HEK293 (cell line): ENCODE measurements at regions not wholly inside any gene's neighbourhood (a gene's known extent, or its start where the extent isn't known, plus 50 kb on each side); places are given as distances from the start of the nearest gene placed in this dataset.
A peak's percentile ranks its signal among the peaks of the same experiment; 100 is the strongest.

Experiments
- CTCF ChIA-PET: fragments of 350-600 bp; formaldehyde crosslinking; extraction: SDS; loops from one replicate; lab custom pipeline; 2021; ENCODE audit warnings: antibody characterized with exemption; lab: Yijun Ruan, JAX
- POLR2A ChIA-PET: fragments of 300-600 bp; formaldehyde crosslinking; extraction: SDS; loops from one replicate; lab custom pipeline; 2020; ENCODE audit warnings: antibody characterized with exemption, inconsistent platforms; lab: Yijun Ruan, JAX
- H3K27ac ChIP-seq: fragments of 200-500 bp; sonication (Bioruptor generic); 2 replicates; pipeline ENCODE4 v1.5.1; 2014; ENCODE audit warnings: low read depth, low read length, control low read depth, inconsistent platforms; ENCODE audit errors: extremely low read depth
- H3K36me3 ChIP-seq, 2 experiments: fragments of 200-500 bp in 1 of 2; sonication (Bioruptor generic) in 1 of 2; 1 replicate in 1 of 2; 2 replicates in 1 of 2; pipeline ENCODE4 v1.5.1; 2014 to 2017; ENCODE audit warnings: inconsistent platforms in 2 of 2, low read length in 2 of 2; ENCODE audit not compliant: control insufficient read depth in 2 of 2, insufficient read depth in 1 of 2
- H3K4me1 ChIP-seq: fragments of 200-500 bp; sonication (Bioruptor generic); 2 replicates; pipeline ENCODE4 v1.5.1; 2014; ENCODE audit warnings: mild to moderate bottlenecking, low read length, inconsistent platforms; ENCODE audit not compliant: control insufficient read depth, insufficient read depth
- H3K4me3 ChIP-seq: 2 replicates; pipeline ENCODE4 v1.5.1; 2011; ENCODE audit warnings: low read depth, mild to moderate bottlenecking, control low read depth, low read length, moderate library complexity
- H3K9me3 ChIP-seq: fragments of 200-500 bp; sonication (Bioruptor generic); 2 replicates; pipeline ENCODE4 v1.5.1; 2014; ENCODE audit warnings: low read depth, low read length, inconsistent platforms; ENCODE audit not compliant: control insufficient read depth, insufficient read depth
- AEBP2 ChIP-seq: fragments of 450-650 bp; formaldehyde crosslinking; IDR thresholded peaks from 2 replicates; pipeline ENCODE4 v1.5.1; 2016; ENCODE audit warnings: missing biosample characterization, missing genetic modification characterization, borderline replicate concordance
- BCL11A ChIP-seq: fragments of 450-650 bp; formaldehyde crosslinking; IDR thresholded peaks from 2 replicates; pipeline ENCODE4 v1.5.1; 2016; ENCODE audit warnings: low read depth, missing biosample characterization, missing genetic modification characterization
- CTCF ChIP-seq: fragments of 450-650 bp; formaldehyde crosslinking; IDR thresholded peaks from 2 replicates; pipeline ENCODE4 v1.5.1; 2016; ENCODE audit warnings: missing biosample characterization, missing genetic modification characterization
- OSR2 ChIP-seq: fragments of 450-650 bp; formaldehyde crosslinking; IDR thresholded peaks from 2 replicates; pipeline ENCODE4 v1.5.1; 2016; ENCODE audit warnings: missing biosample characterization, missing genetic modification characterization
- PBX3 ChIP-seq: sonication (generic); formaldehyde crosslinking; IDR thresholded peaks from 2 replicates; pipeline ENCODE4 v1.8.1; 2022; ENCODE audit warnings: mild to moderate bottlenecking, moderate library complexity, missing genetic modification reagents
- SALL2 ChIP-seq: fragments of 450-650 bp; formaldehyde crosslinking; IDR thresholded peaks from 2 replicates; pipeline ENCODE4 v1.5.0; 2017; ENCODE audit warnings: missing biosample characterization, mild to moderate bottlenecking, missing genetic modification characterization, borderline replicate concordance
- SCRT1 ChIP-seq: fragments of 450-650 bp; formaldehyde crosslinking; IDR thresholded peaks from 2 replicates; pipeline ENCODE4 v1.5.1; 2016; ENCODE audit warnings: missing biosample characterization, missing genetic modification characterization, borderline replicate concordance
- TRIM28 ChIP-seq: IDR thresholded peaks from 2 replicates; pipeline ENCODE4 v1.6.1; 2011; ENCODE audit warnings: low read length, control low read depth, borderline replicate concordance
- WT1 ChIP-seq: fragments of 450-650 bp; formaldehyde crosslinking; IDR thresholded peaks from 2 replicates; pipeline ENCODE4 v1.5.1; 2016; ENCODE audit warnings: missing biosample characterization, missing genetic modification characterization
- ZBTB17 ChIP-seq: fragments of 450-650 bp; formaldehyde crosslinking; IDR thresholded peaks from 2 replicates; pipeline ENCODE4 v1.5.1; 2016; ENCODE audit warnings: missing biosample characterization, missing genetic modification characterization
- ZBTB44 ChIP-seq: fragments of 450-650 bp; IDR thresholded peaks from 2 replicates; pipeline ENCODE4 v1.5.1; 2018; ENCODE audit warnings: missing biosample characterization, mild to moderate bottlenecking, missing genetic modification characterization
- ZNF121 ChIP-seq: fragments of 450-650 bp; formaldehyde crosslinking; IDR thresholded peaks from 2 replicates; pipeline ENCODE4 v1.5.1; 2016; ENCODE audit warnings: missing biosample characterization, missing genetic modification characterization
- ZNF335 ChIP-seq: fragments of 450-650 bp; formaldehyde crosslinking; conservative IDR thresholded peaks from 2 replicates; pipeline ENCODE4 v1.5.1; 2016; ENCODE audit warnings: missing biosample characterization, missing genetic modification characterization
- ZNF366 ChIP-seq: fragments of 450-650 bp; formaldehyde crosslinking; conservative IDR thresholded peaks from 2 replicates; pipeline ENCODE4 v1.5.1; 2016; ENCODE audit warnings: missing biosample characterization, missing genetic modification characterization
- ZNF391 ChIP-seq: fragments of 450-650 bp; formaldehyde crosslinking; IDR thresholded peaks from 2 replicates; pipeline ENCODE4 v1.5.1; 2016; ENCODE audit warnings: low read depth, missing biosample characterization, missing genetic modification characterization, borderline replicate concordance
- ZNF398 ChIP-seq: fragments of 450-650 bp; formaldehyde crosslinking; IDR thresholded peaks from 2 replicates; pipeline ENCODE4 v1.5.1; 2017; ENCODE audit warnings: missing biosample characterization, missing genetic modification characterization
- ZNF426 ChIP-seq: fragments of 450-650 bp; formaldehyde crosslinking; IDR thresholded peaks from 2 replicates; pipeline ENCODE4 v1.5.1; 2017; ENCODE audit warnings: missing biosample characterization, missing genetic modification characterization, mild to moderate bottlenecking, inconsistent platforms, moderate library complexity
- ZNF560 ChIP-seq: fragments of 450-650 bp; formaldehyde crosslinking; IDR thresholded peaks from 2 replicates; pipeline ENCODE4 v1.5.1; 2017; ENCODE audit warnings: missing biosample characterization, missing genetic modification characterization, borderline replicate concordance
- ZNF600 ChIP-seq: fragments of 450-650 bp; formaldehyde crosslinking; IDR thresholded peaks from 2 replicates; pipeline ENCODE4 v1.5.1; 2016; ENCODE audit warnings: missing biosample characterization, missing genetic modification characterization
- ZNF843 ChIP-seq: fragments of 450-650 bp; formaldehyde crosslinking; IDR thresholded peaks from 2 replicates; pipeline ENCODE4 v1.5.1; 2016; ENCODE audit warnings: missing biosample characterization, missing genetic modification characterization
- ZXDB ChIP-seq: fragments of 450-650 bp; formaldehyde crosslinking; IDR thresholded peaks from 2 replicates; pipeline ENCODE4 v1.5.1; 2016; ENCODE audit warnings: missing biosample characterization, missing genetic modification characterization

GRCh38 chr18:22608847-22609246 is 191.1 kb upstream of the CTAGE1 start:
- Histone ChIP-seq H3K4me3 (no peak overlapping the region), H3K4me1 (peaks cover 4% of the 10 kb centered on the region; the same call in 1 of the 2 replicates), H3K9me3 (no peaks in the 10 kb centered on the region), H3K36me3 (no peaks in the 10 kb centered on the region), H3K27ac (no peak overlapping the region)
- ChIA-PET POLR2A (no interaction called here), CTCF (no interaction called here)
- no peak for TF ChIP-seq ZNF121
- TF ChIP-seq PBX3 (CRISPR knock-in tag): no peak
- no peak for TF ChIP-seq ZNF426 (tag by site-specific recombination)
- TF ChIP-seq BCL11A (tag by site-specific recombination): no peak
- TF ChIP-seq AEBP2 (tag by site-specific recombination): no peak
- TF ChIP-seq ZNF391 (tag by site-specific recombination): no peak
- no peak for TF ChIP-seq ZNF843
- TF ChIP-seq ZNF560 (tag by site-specific recombination): no peak
- TF ChIP-seq ZNF398 (tag by site-specific recombination): no peak

- H3K9me3 ChIP-seq: no peaks in the 10 kb centered on the region
- peaks cover under 1% of the 10 kb centered on the region; the same call in 1 of the 2 replicates for H3K4me1 ChIP-seq
- no peaks in the 10 kb centered on the region for H3K36me3 ChIP-seq
- no peak overlapping the region for H3K4me3 ChIP-seq
- CTCF ChIA-PET: no interaction called here
- TF ChIP-seq ZXDB: 0 out of 2 replicates have a peak, but pooled peaks have one; percentile 33
- TF ChIP-seq SALL2 (tag by site-specific recombination): no peak
- TF ChIP-seq ZNF366: 0 out of 2 replicates have a peak, but pooled peaks have one; percentile 24
- no peak for TF ChIP-seq SCRT1 (tag by site-specific recombination)
- TF ChIP-seq WT1 (tag by site-specific recombination): peak; percentile 37; the same call in 1 of the 2 replicates
- no peak for TF ChIP-seq ZNF426 (tag by site-specific recombination)
- peak; percentile 50; the same call in 1 of the 2 replicates for TF ChIP-seq ZNF600 (tag by site-specific recombination)
- TF ChIP-seq ZBTB17 (tag by site-specific recombination): peak; percentile 46; the same call in 1 of the 2 replicates
- TF ChIP-seq TRIM28: peak; percentile 60; the same call in 1 of the 2 replicates
- TF ChIP-seq ZBTB44 (tag by site-specific recombination): peak; percentile 29; the same call in 1 of the 2 replicates
- TF ChIP-seq CTCF (tag by site-specific recombination): peak; percentile 16; the same call in 1 of the 2 replicates
- TF ChIP-seq ZNF335 (tag by site-specific recombination): peak; percentile 73; the same call in 1 of the 2 replicates
- peak; percentile 16; the same call in 1 of the 2 replicates for TF ChIP-seq OSR2
- TF ChIP-seq, all 188 proteins: peak for 10
- H3K27ac ChIP-seq: no peak overlapping the region
- POLR2A ChIA-PET: no interaction called here
These were observed 191.9 kb upstream of the CTAGE1 start for GRCh38 chr18:22609642-22610041.
